ENCODE measurements at regions not wholly inside any gene's neighbourhood (a gene's known extent, or its start where the extent isn't known, plus 50 kb on each side); places are given as distances from the start of the nearest gene placed in this dataset.

DNA sequence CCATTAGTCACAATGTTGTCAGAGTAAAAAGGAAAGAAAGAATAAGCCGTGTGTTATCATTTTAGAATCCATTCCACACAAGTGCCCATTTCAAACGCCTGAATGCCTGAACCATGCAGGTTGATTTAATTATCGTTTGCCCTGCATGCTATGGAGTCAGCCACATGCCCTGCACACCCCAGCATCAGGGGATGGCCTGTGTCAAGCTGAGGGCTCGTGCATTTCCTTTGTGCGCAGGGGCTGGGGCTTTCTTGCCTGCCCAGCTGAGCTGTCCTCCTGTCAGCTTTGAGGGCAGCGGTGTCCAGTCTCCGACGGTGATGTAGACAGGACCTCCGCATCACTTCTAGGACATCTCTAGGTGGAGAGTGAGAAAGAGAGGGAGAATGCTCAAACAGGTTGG lies 200.4 kb downstream of the TSN start:
- Histone ChIP-seq H3K36me3 (replicated peaks in 1 of 2; ENCODE audit: control insufficient read depth in 2 of 2, insufficient read depth in 2 of 2, low read length in 2 of 2) (no peaks in the 10 kb centered on the region), H3K23ac (ENCODE audit: low read depth, low read length, poor library complexity) (no peak overlapping the region), H3K4me2 (ENCODE audit: insufficient read depth, low read length, poor library complexity, severe bottlenecking) (no peak overlapping the region), H2AFZ (ENCODE audit: low read length) (no peak overlapping the region), H4K8ac (ENCODE audit: low read depth, low read length) (no peak overlapping the region), H2BK12ac (ENCODE audit: low read length) (no peak overlapping the region), H3K27me3 (ENCODE audit: control insufficient read depth in 3 of 3, insufficient read depth in 3 of 3, low read depth in 1 of 3, low read length in 3 of 3) (no peaks in the 10 kb centered on the region), H2AK5ac (ENCODE audit: low read depth, low read length) (no peak overlapping the region), H3K27ac (replicated peaks; ENCODE audit: low read length) (no peak overlapping the region), H2BK5ac (ENCODE audit: low read length) (no peak overlapping the region), H3K79me1 (ENCODE audit: low read depth, low read length) (no peaks in the 10 kb centered on the region), H2BK15ac (ENCODE audit: low read length) (no peak overlapping the region), H3K4ac (ENCODE audit: low read length) (no peak overlapping the region), H3K18ac (ENCODE audit: low read length) (peak overlapping the region; percentile 3), H3K14ac (ENCODE audit: low read length) (no peak overlapping the region), H3K4me1 (ENCODE audit: control insufficient read depth in 2 of 2, insufficient read depth in 1 of 2, low read depth in 1 of 2, low read length in 2 of 2) (peaks cover 0 to 2% of the 10 kb centered on the region in 2 donors), H2BK120ac (ENCODE audit: low read depth, low read length) (no peak overlapping the region), H3K4me3 (ENCODE audit: low read length in 2 of 2) (no peak overlapping the region), H3K9me3 (replicated peaks in 1 of 2; ENCODE audit: control insufficient read depth in 2 of 2, insufficient read depth in 1 of 2, low read depth in 1 of 2, low read length in 2 of 2) (no peaks in the 10 kb centered on the region), H4K91ac (ENCODE audit: low read depth, low read length, poor library complexity) (no peak overlapping the region), H3K9ac (ENCODE audit: low read depth, low read length, poor library complexity) (no peak overlapping the region)
- WGBS, 2 donors (ENCODE audit: extremely low coverage in 2 of 2, insufficient read length in 2 of 2, insufficient replicate concordance in 1 of 2): no CpG with 5 or more reads among the region's 9 CpGs
- DNase-seq (ENCODE audit: low spot score): no peak

DNA sequence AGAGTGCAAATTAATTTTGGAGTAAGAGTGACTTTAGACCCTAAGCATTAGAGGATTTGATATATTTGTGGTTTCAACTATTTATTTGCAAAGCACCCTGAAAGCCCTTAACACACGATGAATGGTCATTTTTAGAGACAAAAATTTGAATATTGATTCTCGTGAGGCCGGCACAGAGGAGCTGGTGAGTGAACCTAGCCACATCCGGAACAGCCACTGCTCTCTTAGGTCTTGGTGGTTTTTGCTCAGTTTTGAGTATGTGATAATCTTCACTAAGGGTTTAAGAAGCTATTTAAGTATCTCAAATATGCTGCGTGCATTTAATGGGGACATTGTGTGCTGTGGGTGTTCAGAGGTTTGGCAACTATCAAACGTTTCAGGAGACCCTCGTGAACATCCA lies 204.8 kb downstream of the TSN start:
- Histone ChIP-seq H3K4me2 (ENCODE audit: insufficient read depth, low read length, poor library complexity, severe bottlenecking) (no peak overlapping the region), H4K91ac (ENCODE audit: low read depth, low read length, poor library complexity) (no peak overlapping the region), H3K27ac (replicated peaks; ENCODE audit: low read length) (no peak overlapping the region), H3K27me3 (ENCODE audit: control insufficient read depth in 3 of 3, insufficient read depth in 3 of 3, low read depth in 1 of 3, low read length in 3 of 3) (no peaks in the 10 kb centered on the region), H2BK12ac (ENCODE audit: low read length) (no peak overlapping the region), H2BK5ac (ENCODE audit: low read length) (no peak overlapping the region), H2BK120ac (ENCODE audit: low read depth, low read length) (no peak overlapping the region), H3K36me3 (replicated peaks in 1 of 2; ENCODE audit: control insufficient read depth in 2 of 2, insufficient read depth in 2 of 2, low read length in 2 of 2) (no peaks in the 10 kb centered on the region), H3K4me3 (ENCODE audit: low read length in 2 of 2) (no peak overlapping the region), H4K8ac (ENCODE audit: low read depth, low read length) (no peak overlapping the region), H3K9ac (ENCODE audit: low read depth, low read length, poor library complexity) (no peak overlapping the region), H3K4ac (ENCODE audit: low read length) (no peak overlapping the region), H2AFZ (ENCODE audit: low read length) (no peak overlapping the region), H3K18ac (ENCODE audit: low read length) (no peak overlapping the region), H3K79me1 (ENCODE audit: low read depth, low read length) (no peaks in the 10 kb centered on the region), H2BK15ac (ENCODE audit: low read length) (no peak overlapping the region), H2AK5ac (ENCODE audit: low read depth, low read length) (no peak overlapping the region), H3K23ac (ENCODE audit: low read depth, low read length, poor library complexity) (no peak overlapping the region), H3K9me3 (replicated peaks in 1 of 2; ENCODE audit: control insufficient read depth in 2 of 2, insufficient read depth in 1 of 2, low read depth in 1 of 2, low read length in 2 of 2) (no peaks in the 10 kb centered on the region), H3K4me1 (ENCODE audit: control insufficient read depth in 2 of 2, insufficient read depth in 1 of 2, low read depth in 1 of 2, low read length in 2 of 2) (peaks cover 0 to under 1% of the 10 kb centered on the region in 2 donors), H3K14ac (ENCODE audit: low read length) (no peak overlapping the region)
- no peak for DNase-seq (ENCODE audit: low spot score)
- no CpG with 5 or more reads among the region's 7 CpGs for WGBS, 2 donors (ENCODE audit: extremely low coverage in 2 of 2, insufficient read length in 2 of 2, insufficient replicate concordance in 1 of 2)

DNA sequence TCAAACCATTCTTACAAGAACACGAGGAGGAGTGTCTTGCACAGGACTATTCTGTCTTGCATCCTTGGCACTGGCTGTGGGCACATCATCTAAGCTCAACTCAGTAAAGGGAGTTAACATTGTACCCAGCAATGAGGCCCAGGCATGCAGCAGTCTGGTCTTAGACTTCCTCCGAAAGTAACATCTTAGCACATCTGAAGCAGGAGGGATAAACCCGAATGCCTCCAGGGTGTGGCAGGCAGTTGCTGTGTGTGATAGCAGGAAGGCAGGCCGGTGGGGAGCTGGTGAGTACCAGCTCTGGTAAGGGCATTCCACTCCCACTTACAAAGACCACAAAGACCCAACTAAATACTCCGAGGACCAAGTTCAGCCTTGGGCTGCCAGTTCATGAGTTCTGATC lies 206.3 kb downstream of the TSN start:
- Histone ChIP-seq H2BK5ac (ENCODE audit: low read length) (no peak overlapping the region), H3K4me2 (ENCODE audit: insufficient read depth, low read length, poor library complexity, severe bottlenecking) (no peak overlapping the region), H3K4me1 (ENCODE audit: control insufficient read depth in 2 of 2, insufficient read depth in 1 of 2, low read depth in 1 of 2, low read length in 2 of 2) (no peaks in the 10 kb centered on the region), H3K9ac (ENCODE audit: low read depth, low read length, poor library complexity) (no peak overlapping the region), H3K4ac (ENCODE audit: low read length) (no peak overlapping the region), H2AFZ (ENCODE audit: low read length) (no peak overlapping the region), H2BK12ac (ENCODE audit: low read length) (no peak overlapping the region), H3K79me1 (ENCODE audit: low read depth, low read length) (no peaks in the 10 kb centered on the region), H3K27me3 (ENCODE audit: control insufficient read depth in 3 of 3, insufficient read depth in 3 of 3, low read depth in 1 of 3, low read length in 3 of 3) (no peaks in the 10 kb centered on the region), H2BK15ac (ENCODE audit: low read length) (no peak overlapping the region), H3K18ac (ENCODE audit: low read length) (no peak overlapping the region), H4K8ac (ENCODE audit: low read depth, low read length) (no peak overlapping the region), H3K9me3 (replicated peaks in 1 of 2; ENCODE audit: control insufficient read depth in 2 of 2, insufficient read depth in 1 of 2, low read depth in 1 of 2, low read length in 2 of 2) (no peaks in the 10 kb centered on the region), H4K91ac (ENCODE audit: low read depth, low read length, poor library complexity) (no peak overlapping the region), H3K14ac (ENCODE audit: low read length) (no peak overlapping the region), H2BK120ac (ENCODE audit: low read depth, low read length) (no peak overlapping the region), H3K23ac (ENCODE audit: low read depth, low read length, poor library complexity) (no peak overlapping the region), H3K36me3 (replicated peaks in 1 of 2; ENCODE audit: control insufficient read depth in 2 of 2, insufficient read depth in 2 of 2, low read length in 2 of 2) (no peaks in the 10 kb centered on the region), H3K4me3 (ENCODE audit: low read length in 2 of 2) (no peak overlapping the region), H3K27ac (replicated peaks; ENCODE audit: low read length) (no peak overlapping the region), H2AK5ac (ENCODE audit: low read depth, low read length) (no peak overlapping the region)
- DNase-seq (ENCODE audit: low spot score): no peak
- no CpG with 5 or more reads among the region's 5 CpGs for WGBS, 2 donors (ENCODE audit: extremely low coverage in 2 of 2, insufficient read length in 2 of 2, insufficient replicate concordance in 1 of 2)

DNA sequence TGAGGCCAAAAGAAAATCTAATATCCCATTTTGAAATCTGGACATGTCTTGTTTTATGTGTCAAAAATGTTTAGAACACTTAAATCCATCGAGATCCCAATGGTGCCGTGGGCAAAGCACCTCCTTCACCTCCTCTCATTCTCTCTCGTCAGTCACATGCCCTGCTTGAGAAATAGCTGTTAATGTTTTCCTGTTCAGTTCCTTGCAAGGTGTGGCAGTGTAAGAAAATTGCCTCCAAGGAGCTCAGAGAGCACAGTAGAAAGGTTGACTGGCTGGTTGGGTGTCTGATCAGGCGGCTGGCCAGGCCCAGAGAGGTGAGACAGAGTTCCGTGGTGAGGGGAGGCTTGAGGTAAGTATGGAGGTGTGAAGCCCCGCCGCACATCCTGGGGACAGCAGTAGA lies 210.2 kb downstream of the TSN start:
- Histone ChIP-seq H2AFZ (ENCODE audit: low read length) (no peak overlapping the region), H2BK12ac (ENCODE audit: low read length) (no peak overlapping the region), H3K4me3 (ENCODE audit: low read length in 2 of 2) (no peak overlapping the region), H2AK5ac (ENCODE audit: low read depth, low read length) (no peak overlapping the region), H3K4ac (ENCODE audit: low read length) (no peak overlapping the region), H3K27me3 (ENCODE audit: control insufficient read depth in 3 of 3, insufficient read depth in 3 of 3, low read depth in 1 of 3, low read length in 3 of 3) (no peaks in the 10 kb centered on the region), H2BK5ac (ENCODE audit: low read length) (no peak overlapping the region), H3K4me2 (ENCODE audit: insufficient read depth, low read length, poor library complexity, severe bottlenecking) (no peak overlapping the region), H2BK120ac (ENCODE audit: low read depth, low read length) (no peak overlapping the region), H4K8ac (ENCODE audit: low read depth, low read length) (no peak overlapping the region), H3K79me1 (ENCODE audit: low read depth, low read length) (no peaks in the 10 kb centered on the region), H3K4me1 (ENCODE audit: control insufficient read depth in 2 of 2, insufficient read depth in 1 of 2, low read depth in 1 of 2, low read length in 2 of 2) (no peaks in the 10 kb centered on the region), H3K9ac (ENCODE audit: low read depth, low read length, poor library complexity) (no peak overlapping the region), H2BK15ac (ENCODE audit: low read length) (no peak overlapping the region), H3K36me3 (replicated peaks in 1 of 2; ENCODE audit: control insufficient read depth in 2 of 2, insufficient read depth in 2 of 2, low read length in 2 of 2) (no peaks in the 10 kb centered on the region), H4K91ac (ENCODE audit: low read depth, low read length, poor library complexity) (no peak overlapping the region), H3K23ac (ENCODE audit: low read depth, low read length, poor library complexity) (no peak overlapping the region), H3K18ac (ENCODE audit: low read length) (no peak overlapping the region), H3K9me3 (replicated peaks in 1 of 2; ENCODE audit: control insufficient read depth in 2 of 2, insufficient read depth in 1 of 2, low read depth in 1 of 2, low read length in 2 of 2) (no peaks in the 10 kb centered on the region), H3K27ac (replicated peaks; ENCODE audit: low read length) (no peak overlapping the region), H3K14ac (ENCODE audit: low read length) (no peak overlapping the region)
- WGBS, 2 donors (ENCODE audit: extremely low coverage in 2 of 2, insufficient read length in 2 of 2, insufficient replicate concordance in 1 of 2): no CpG with 5 or more reads among the region's 7 CpGs
- no peak for DNase-seq (ENCODE audit: low spot score)

Data from neuronal stem cell (in vitro differentiated cells).